ENCODE measurements at regions not wholly inside any gene's neighbourhood (a gene's known extent, or its start where the extent isn't known, plus 50 kb on each side); places are given as distances from the start of the nearest gene placed in this dataset.

GRCh38 chr4:128376958-128377357 is 89.3 kb upstream of the PGRMC2 start:
- TF ChIP-seq POLR2A (IDR thresholded peaks at IDR 0.05; ENCODE audit: low read depth, low read length) (no peak), CTCF (conservative IDR thresholded peaks at IDR 0.05; ENCODE audit: low read depth, low read length) (no peak), MAFK (IDR thresholded peaks at IDR 0.05; ENCODE audit: low read depth, low read length) (no peak), SMC3 (IDR thresholded peaks at IDR 0.05; ENCODE audit: low read depth, low read length) (no peak), MXI1 (IDR thresholded peaks at IDR 0.05; ENCODE audit: borderline replicate concordance, low read depth, low read length) (no peak), BHLHE40 (IDR thresholded peaks at IDR 0.05; ENCODE audit: low read depth, low read length) (no peak), RAD21 (IDR thresholded peaks at IDR 0.05; ENCODE audit: low read length) (no peak)

Measured in IMR-90 (cell line).